PFSK-1 (cell line): ENCODE measurements at regions not wholly inside any gene's neighbourhood (a gene's known extent, or its start where the extent isn't known, plus 50 kb on each side); places are given as distances from the start of the nearest gene placed in this dataset.

Source experiments
- POLR2AphosphoS5 ChIP-seq: IDR thresholded peaks from 2 replicates; pipeline ENCODE4 v1.6.1; 2012; ENCODE audit warnings: low read depth, mild to moderate bottlenecking, control low read depth, low read length, moderate library complexity
- SIN3A ChIP-seq: IDR thresholded peaks from 2 replicates; pipeline ENCODE4 v1.6.1; 2012; ENCODE audit warnings: mild to moderate bottlenecking, low read length, moderate library complexity, borderline replicate concordance; ENCODE audit not compliant: insufficient read depth
- TAF1 ChIP-seq: IDR thresholded peaks from 2 replicates; pipeline ENCODE4 v1.6.1; 2012; ENCODE audit warnings: low read length, control low read depth, borderline replicate concordance; ENCODE audit not compliant: insufficient read depth
- TF ChIP-seq, protein P1 (sequence below), 2 experiments: IDR thresholded peaks; 2 replicates each; pipeline versions ENCODE4 v1.6.1 to v1.8.0; 2011 to 2012; ENCODE audit warnings: low read depth in 2 of 2, low read length in 2 of 2, control low read depth in 1 of 2, inconsistent platforms in 1 of 2, mild to moderate bottlenecking in 1 of 2, moderate library complexity in 1 of 2; ENCODE audit not compliant: insufficient read depth in 1 of 2

DNA sequence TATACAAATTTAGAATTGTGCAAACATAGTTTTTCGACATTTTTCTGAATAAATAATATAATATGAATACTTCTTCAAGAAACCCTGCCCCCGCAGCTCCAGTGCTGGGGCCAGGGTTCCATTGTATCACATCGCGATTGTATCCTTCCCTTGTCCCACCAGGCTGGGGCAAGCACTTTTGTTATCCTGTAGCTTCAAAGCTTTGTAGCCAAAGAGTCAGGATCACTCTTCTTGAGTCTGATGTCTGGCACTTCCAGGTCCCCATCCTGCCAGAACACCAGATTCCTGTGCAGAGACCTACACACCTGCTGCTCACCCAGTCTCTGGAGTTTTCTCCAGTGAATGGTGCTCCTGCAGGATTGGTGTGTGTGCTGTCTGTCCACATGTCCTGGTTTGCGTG lies 186.9 kb downstream of the ASB1 start:
- no peak for TF ChIP-seq SIN3A
- TF ChIP-seq TAF1, result no peak
- TF ChIP-seq POLR2AphosphoS5, result no peak
- TF ChIP-seq, protein P1, sequence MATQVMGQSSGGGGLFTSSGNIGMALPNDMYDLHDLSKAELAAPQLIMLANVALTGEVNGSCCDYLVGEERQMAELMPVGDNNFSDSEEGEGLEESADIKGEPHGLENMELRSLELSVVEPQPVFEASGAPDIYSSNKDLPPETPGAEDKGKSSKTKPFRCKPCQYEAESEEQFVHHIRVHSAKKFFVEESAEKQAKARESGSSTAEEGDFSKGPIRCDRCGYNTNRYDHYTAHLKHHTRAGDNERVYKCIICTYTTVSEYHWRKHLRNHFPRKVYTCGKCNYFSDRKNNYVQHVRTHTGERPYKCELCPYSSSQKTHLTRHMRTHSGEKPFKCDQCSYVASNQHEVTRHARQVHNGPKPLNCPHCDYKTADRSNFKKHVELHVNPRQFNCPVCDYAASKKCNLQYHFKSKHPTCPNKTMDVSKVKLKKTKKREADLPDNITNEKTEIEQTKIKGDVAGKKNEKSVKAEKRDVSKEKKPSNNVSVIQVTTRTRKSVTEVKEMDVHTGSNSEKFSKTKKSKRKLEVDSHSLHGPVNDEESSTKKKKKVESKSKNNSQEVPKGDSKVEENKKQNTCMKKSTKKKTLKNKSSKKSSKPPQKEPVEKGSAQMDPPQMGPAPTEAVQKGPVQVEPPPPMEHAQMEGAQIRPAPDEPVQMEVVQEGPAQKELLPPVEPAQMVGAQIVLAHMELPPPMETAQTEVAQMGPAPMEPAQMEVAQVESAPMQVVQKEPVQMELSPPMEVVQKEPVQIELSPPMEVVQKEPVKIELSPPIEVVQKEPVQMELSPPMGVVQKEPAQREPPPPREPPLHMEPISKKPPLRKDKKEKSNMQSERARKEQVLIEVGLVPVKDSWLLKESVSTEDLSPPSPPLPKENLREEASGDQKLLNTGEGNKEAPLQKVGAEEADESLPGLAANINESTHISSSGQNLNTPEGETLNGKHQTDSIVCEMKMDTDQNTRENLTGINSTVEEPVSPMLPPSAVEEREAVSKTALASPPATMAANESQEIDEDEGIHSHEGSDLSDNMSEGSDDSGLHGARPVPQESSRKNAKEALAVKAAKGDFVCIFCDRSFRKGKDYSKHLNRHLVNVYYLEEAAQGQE (IDR thresholded peaks at IDR 0.05; ENCODE audit: insufficient read depth in 1 of 2, low read depth in 2 of 2, low read length in 2 of 2), result no peak
